CD4-positive, alpha-beta T cell treated with Interleukin-17A for 1 hour (primary cell): ENCODE measurements at regions not wholly inside any gene's neighbourhood (a gene's known extent, or its start where the extent isn't known, plus 50 kb on each side); places are given as distances from the start of the nearest gene placed in this dataset.
A peak's percentile ranks its signal among the peaks of the same experiment; 100 is the strongest.
"Not testable (repeated sequence)": the region's sequence is repeated elsewhere in the genome, so short reads cannot be mapped to it uniquely, and the experiment has no call there.

Experiments used
- DNase-seq: peaks from one replicate; pipeline ENCODE4 v3.0.0-alpha.2; 2020

- DNase-seq, result no peak
These were observed 1280.9 kb downstream of the KCNT2 start for GRCh38 chr1:195327361-195327760.

GRCh38 chr1:195326325-195326724 lies 1281.9 kb downstream of the KCNT2 start:
- no peak for DNase-seq

DNA sequence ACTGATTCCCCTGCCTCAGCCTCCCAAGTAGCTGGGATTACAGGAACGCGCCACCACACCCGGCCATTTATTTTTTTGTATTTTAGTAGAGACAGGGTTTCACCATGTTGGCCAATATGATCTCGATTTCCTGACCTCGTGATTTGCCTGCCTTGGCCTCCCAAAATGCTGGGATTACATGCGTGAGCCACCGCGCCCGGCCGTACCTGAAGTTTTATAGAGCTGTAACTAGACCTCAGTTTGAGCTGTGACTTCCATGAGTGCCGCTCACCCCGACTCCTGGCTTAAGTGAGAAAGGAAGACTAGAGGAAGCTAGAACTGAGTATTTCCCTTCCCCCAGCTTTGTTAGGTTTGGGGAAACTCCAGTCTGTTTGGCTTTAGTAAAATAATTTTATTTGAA lies 1283.1 kb downstream of the KCNT2 start:
- no peak for DNase-seq

DNA sequence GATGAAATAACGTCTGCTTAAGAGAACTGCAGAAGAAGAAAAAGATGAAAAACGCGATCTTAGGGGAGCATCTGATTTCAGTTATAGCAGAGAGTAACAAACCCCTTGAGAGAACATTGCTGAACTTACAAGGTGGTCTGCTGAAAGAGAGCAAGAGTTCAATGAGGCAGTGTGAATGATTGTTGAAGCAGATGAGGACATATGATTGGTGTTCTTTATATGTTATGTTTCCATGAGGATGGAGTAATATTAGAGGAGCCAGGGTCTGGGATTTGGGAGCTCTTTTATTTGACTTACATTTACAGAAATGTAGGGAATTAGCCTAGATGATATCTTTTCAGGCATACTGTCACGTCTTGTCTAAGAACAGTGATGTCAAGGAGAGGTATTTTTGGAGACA lies 1302.0 kb downstream of the KCNT2 start:
- DNase-seq, result no peak

DNA sequence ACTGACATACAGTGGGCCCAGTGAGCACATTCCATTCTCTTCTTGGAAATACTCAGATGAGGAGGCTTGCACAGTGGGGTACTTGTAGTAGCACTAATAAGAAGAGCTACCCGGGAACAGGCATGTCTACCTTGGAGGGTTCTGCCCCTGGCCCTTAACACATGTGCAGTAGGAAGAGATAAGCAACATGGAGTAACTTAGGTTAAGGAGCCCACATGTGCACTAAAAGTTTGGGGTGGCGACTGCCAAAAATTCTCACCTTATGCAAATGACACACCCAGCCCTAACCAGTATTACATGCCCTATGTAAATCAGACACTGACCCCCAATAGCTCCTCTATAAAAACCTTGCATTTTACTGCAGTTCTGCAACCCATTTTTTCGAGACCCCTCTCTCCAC lies 1313.3 kb downstream of the KCNT2 start:
- DNase-seq, result no peak

DNA sequence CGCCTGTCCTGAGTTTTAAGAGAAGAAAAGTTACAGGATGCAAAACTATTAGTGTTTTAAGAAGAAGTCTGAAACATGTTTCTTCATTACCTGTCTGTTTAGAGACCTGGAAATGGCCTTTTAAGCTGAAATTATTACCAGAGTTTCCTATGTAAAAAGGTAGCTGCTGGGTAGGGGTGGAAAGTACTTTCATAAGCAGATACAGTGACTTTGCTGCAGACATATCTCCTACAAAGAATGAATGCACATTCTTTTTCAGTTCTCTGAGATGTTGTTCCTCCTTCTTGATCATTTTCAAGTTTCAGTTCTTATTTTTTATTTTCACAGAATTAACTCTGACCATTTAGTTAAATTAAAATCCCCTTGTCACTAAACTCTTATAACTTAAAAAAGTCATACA lies 1329.6 kb downstream of the KCNT2 start:
- no peak for DNase-seq

DNA sequence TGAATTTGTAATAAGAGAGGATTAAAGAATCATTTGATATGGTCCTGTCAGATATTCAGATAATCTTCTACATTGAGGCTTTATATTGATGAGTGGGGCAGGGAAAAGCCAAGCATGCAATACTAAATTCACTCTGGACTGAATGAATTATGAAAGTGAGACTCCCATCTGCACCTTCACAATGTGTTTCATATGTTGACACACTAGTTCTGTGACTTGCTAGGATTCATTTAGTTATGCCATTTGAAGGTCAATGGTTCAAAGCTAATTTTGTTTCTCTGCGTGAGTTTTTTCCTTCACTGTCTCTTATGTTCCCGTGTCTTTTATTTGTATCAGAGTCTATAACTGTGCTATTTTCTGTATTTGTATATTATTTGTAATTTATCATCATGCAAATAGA lies 1332.5 kb downstream of the KCNT2 start:
- no peak for DNase-seq

DNA sequence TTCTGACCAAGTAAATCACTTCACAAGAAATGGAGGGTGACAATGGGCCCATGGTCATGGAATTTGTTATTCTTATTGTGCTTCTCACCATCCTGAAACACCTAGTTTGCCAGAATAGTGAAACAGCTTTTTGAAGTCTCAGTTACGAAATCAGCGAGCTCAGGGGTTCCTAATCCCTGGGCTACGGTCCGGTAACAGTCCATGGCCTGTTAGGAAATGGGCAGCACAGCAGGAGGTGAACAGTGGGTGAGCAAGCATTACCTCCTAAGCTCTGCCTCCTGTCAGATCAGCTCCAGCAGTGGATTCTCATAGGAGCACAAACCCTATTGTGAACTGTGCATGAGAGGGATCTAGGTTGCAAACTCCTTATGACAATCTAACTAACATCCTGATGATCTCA lies 1356.3 kb downstream of the KCNT2 start:
- no peak for DNase-seq

- no peak for DNase-seq
These were observed 1364.7 kb downstream of the KCNT2 start for GRCh38 chr1:195243492-195243891.

DNA sequence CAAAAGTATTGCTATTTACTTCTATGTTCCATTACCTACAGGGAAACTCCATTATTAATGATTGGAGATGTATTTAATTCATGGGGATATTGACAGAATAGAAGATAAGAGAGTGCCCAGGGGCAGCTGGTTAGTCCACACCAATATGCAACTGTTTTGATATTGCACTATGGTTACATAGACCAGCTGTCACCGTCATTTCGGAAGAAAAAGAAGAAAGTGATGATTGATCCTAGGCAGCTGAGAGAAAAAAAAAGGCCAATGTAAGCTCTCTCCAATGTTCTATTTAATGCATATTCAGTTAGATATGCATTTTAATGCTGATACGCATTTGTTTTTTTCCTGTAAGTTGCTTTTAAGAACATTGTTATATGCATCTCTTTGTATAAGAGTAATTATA lies 1367.2 kb downstream of the KCNT2 start:
- DNase-seq, result no peak

DNA sequence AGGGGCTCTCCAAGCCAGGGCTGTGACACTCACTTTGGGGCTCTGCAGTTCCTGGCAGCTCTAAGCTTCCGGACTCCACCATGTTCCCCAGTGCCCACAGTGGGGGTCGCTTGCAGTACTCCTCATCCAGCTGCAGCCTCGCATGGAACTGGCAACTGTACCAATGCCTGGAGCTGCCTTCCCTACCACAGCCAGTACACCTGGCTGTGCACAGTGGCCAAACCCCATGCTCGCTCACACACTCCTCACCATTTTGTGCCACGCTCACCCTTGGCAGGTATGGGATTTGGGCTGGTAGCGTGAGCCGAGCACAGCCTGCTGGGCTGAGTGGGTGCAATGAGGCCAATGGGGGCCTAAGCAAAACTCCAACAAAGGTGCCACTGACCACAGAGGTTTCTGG lies 1369.9 kb downstream of the KCNT2 start:
- DNase-seq, result no peak

DNA sequence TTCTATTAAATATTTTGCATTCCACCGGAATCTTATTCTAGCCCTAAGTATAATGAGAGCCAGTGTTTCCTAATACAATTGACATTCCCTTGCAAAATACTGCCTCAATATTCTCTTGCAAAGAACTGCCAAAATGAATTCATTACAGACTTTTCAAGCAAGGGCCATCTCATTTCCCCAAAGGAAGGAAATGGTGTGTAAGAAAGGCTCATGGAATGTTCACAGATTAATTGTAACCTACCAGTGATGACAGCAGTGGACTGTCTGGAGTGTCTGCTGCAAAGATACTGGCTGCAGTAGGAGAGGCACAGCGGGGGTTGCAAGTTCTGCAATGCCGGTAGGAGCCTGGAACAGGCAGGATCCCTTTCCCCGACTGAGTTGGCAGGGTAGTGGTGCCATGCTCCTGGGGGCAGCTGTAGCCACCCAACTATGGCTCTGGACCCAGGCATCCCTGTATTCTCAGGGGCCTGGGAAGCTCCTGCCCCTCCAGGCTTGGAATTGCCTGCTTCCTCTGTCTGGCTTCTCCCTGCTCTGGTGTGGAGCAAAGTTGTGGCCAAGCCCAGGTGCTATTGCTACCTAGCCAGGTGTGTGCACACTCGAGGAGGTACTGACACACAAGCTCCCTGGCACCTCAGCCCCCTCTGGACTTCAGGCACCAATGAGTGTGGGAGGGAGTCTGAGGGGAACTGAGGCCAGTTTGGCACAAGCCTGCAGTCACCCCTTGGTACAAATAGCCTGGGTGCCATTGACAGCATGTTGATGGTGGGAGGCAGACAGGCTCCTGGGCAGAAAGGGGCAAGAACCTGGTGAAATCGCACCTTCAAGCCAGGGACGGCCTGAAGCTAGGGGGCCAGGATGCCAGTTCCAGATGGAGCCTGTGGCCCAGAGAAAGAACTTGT lies 1371.0 kb downstream of the KCNT2 start:
- no peak for DNase-seq

DNA sequence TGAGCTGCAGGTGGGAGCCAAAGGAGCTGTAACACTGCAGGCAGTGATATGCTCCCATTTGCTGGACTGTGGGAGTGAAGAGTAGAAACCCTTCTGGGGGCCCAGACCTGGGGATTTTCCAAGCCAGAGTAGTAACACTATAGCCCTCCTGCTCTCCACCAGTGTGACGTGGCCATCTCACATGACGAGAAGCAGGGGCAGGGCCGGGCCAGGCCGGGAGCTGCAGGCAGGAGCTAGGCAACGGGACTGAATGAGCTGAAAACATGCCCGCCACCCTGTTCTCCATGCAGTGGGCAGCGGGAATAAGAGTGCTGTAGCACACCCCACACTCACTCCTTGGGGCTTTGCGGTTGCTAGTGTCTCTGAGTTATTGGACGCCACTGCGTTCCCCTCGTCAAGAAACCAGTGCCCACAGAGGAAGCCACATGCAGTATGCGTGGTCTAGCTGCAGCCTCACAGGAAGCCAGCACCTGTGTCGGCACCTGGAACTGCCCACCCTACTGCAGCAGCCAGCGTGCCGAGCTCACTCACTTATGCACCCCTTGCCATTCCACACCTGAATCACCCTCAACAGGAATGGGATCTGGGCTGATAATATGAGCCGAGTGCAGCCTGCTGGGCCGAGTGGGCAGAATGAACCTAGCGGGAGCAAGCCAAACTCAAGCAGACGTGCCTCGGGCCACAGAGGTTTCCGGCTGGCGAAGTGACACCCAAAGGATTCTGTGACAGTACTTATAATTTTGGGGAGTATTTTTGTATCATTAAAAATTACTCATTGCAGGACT lies 1389.6 kb downstream of the KCNT2 start:
- DNase-seq, result no peak

- DNase-seq, result no peak
These were observed 1406.0 kb downstream of the KCNT2 start for GRCh38 chr1:195202241-195202640.

- no peak for DNase-seq
These were observed 1407.5 kb downstream of the KCNT2 start for GRCh38 chr1:195200772-195201171.

DNA sequence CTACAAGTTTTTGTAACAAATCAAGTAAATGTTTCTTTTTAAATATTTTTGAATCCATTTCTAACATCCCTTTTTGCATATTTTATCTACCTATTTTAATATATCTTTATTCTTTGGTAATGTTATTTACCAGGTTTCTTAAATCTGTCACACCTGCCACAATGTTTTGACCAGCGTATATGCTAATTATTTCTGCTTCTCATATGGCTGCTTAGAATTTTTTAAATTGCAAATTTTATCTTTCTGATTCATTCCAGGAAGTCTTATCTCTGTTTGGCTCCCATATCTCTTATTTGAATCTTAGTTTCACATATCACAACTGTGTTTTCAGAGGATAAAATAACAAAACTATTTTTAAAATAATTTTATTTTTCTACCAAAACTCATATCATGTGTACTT lies 1411.1 kb downstream of the KCNT2 start:
- no peak for DNase-seq

DNA sequence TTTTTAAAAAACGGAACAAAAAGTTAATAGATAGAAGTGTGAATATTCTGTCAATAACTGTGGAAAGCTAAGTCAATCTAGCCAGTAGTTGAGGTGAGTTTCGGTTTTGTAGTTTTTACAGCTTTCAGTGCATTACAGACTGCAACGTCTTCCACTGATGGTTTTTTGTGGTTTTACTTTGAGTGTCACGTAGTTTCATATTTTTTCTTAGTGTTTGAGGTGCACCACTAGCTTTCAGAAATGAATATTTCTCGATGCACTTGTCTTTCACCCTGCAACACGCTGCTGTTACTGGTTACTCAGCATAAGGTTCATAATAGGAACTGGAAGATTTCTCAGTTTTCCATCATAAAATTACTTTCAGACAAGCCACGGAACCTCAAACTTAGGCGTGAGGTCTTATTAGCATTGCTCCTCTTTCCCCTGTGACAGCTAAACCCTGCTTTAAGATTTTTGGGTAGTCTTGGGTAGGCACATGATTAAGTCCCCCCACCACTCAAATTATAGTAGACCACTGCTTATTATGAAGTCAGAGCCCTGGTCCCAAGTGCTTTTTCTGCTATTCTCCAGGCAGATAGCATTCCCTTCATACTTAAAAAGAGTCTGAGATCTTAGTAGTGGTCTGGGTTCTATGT lies 1412.7 kb downstream of the KCNT2 start:
- DNase-seq, result peak; percentile 25

- no peak for DNase-seq
These were observed 1415.1 kb downstream of the KCNT2 start for GRCh38 chr1:195193134-195193533.

GRCh38 chr1:195188821-195189220 lies 1419.4 kb downstream of the KCNT2 start:
- no peak for DNase-seq

DNA sequence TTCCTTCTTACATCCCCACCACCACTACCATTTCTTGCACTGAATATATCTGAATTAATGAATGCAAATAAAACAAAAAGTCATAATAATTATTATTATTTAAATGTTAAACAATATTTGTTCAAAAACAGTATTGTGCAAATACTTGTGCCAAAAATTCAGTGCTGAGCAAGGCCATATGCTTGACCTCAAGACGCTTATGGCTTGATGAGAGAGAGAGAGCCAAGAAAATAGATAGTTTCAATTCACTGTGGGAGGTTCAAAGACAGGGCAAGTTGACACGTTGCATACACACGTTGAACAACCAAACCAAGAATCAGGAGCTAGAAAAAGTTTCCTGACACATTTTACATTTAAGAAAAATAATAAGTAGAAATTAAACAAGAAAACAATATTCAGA lies 1421.7 kb downstream of the KCNT2 start:
- DNase-seq, result no peak

DNA sequence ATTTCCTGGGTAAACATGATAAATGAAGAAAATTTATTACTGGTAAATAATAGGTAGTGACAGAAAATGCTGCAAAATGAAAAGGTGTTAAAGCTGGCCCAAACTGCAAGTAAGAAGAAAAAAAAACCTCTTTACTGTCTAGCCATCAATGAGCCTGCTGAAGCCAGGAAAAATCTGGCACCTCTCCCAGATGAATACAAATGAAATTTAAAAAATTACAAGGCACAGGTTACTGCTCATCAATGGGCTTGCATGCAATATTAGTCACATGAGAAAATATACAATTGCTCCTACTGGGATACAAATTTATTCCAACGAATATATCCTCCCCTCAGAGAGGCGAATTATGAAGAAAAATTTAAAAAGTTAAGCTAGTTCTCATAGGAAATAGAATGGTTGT lies 1422.5 kb downstream of the KCNT2 start:
- no peak for DNase-seq

GRCh38 chr1:195185321-195185720 lies 1422.9 kb downstream of the KCNT2 start:
- no peak for DNase-seq

DNA sequence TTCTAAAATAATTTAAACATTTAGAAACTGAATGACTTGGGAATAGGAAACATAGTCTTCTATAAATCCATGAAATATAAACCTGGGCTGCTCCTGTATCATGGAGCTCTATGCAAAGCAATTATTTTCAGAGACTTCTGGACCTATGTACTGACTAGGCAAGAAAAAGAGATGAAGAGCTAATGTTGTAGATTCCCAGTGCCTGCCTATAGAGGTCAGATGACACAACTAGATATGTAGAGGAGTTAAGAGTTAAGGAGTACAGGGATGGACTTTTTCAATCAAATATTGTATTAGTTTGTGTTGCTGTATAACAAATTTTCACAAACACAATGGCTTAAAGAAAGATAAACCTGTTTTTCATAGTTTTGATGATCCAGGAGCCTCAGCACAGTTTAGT lies 1434.5 kb downstream of the KCNT2 start:
- DNase-seq, result no peak

DNA sequence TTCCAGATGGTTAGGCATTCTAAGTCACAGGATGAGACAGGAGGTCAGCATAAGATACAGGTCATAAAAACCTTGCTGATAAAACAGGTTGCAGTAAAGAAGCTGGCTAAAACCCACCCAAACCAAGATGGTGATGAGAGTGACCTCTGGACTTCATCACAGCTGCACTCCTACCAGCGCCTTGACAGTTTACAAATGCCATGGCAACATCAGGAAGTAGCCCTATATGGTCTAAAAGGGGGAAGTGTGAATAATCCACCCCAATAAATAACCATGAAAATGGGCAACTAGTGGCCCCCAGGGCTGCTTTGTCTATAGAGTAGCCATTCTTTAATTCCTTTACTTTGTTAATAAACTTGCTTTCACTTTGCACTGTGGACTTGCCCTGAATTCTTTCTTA lies 1448.4 kb downstream of the KCNT2 start:
- DNase-seq, result not testable (repeated sequence)
